CD14-positive monocyte (primary cell): ENCODE measurements at regions not wholly inside any gene's neighbourhood (a gene's known extent, or its start where the extent isn't known, plus 50 kb on each side); places are given as distances from the start of the nearest gene placed in this dataset.

Experiments
- DNase-seq, 3 donors: peaks; one replicate each; pipeline ENCODE4 v3.0.0-alpha.2; 2011 to 2022
- H2AFZ ChIP-seq: 2 replicates; pipeline ENCODE4 v1.6.0; 2012; ENCODE audit warnings: mild to moderate bottlenecking, low read depth, low read length, inconsistent platforms; ENCODE audit not compliant: insufficient read depth, poor library complexity, severe bottlenecking
- H3K27ac ChIP-seq, 2 donors: 1 replicate in 1 of 2; 2 replicates in 1 of 2; pipeline ENCODE4 v1.5.1; 2012 to 2013; ENCODE audit warnings: low read length in 2 of 2, control low read depth in 1 of 2, inconsistent platforms in 1 of 2, low read depth in 1 of 2, mild to moderate bottlenecking in 1 of 2
- H3K27me3 ChIP-seq, 2 donors: one replicate each; pipeline versions ENCODE4 v1.6.0 to v1.6.1; 2011 to 2013; ENCODE audit warnings: low read length in 2 of 2; ENCODE audit not compliant: control insufficient read depth in 2 of 2, insufficient read depth in 2 of 2
- H3K36me3 ChIP-seq, 2 donors: replicated peaks in 1 of 2; 1 replicate in 1 of 2; 2 replicates in 1 of 2; pipeline versions ENCODE4 v1.5.1 to v1.6.1; 2012 to 2013; ENCODE audit warnings: low read length in 2 of 2, control low read depth in 1 of 2, inconsistent platforms in 1 of 2, mild to moderate bottlenecking in 1 of 2; ENCODE audit not compliant: insufficient read depth in 2 of 2, control insufficient read depth in 1 of 2
- H3K4me1 ChIP-seq, 2 donors: 1 replicate in 1 of 2; 2 replicates in 1 of 2; pipeline versions ENCODE4 v1.5.1 to v1.6.1; 2012 to 2013; ENCODE audit warnings: low read length in 2 of 2, control low read depth in 1 of 2, inconsistent platforms in 1 of 2, mild to moderate bottlenecking in 1 of 2, moderate library complexity in 1 of 2; ENCODE audit not compliant: insufficient read depth in 2 of 2, control insufficient read depth in 1 of 2
- H3K4me2 ChIP-seq: replicated peaks from 2 replicates; pipeline ENCODE3; 2012; ENCODE audit warnings: low read length, moderate library complexity, mild to moderate bottlenecking; ENCODE audit not compliant: poor library complexity, severe bottlenecking; ENCODE audit errors: extremely low read depth
- H3K4me3 ChIP-seq, 3 experiments: fragments of 200-600 bp in 1 of 3; sonication (generic) in 1 of 3; replicated peaks in 1 of 3; 1 replicate in 2 of 3; 2 replicates in 1 of 3; pipeline ENCODE4 v1.5.1; 2011 to 2013; ENCODE audit warnings: low read length in 3 of 3, mild to moderate bottlenecking in 3 of 3, control low read depth in 2 of 3, low read depth in 2 of 3, inconsistent platforms in 1 of 3, moderate library complexity in 1 of 3
- H3K79me2 ChIP-seq: 2 replicates; pipeline ENCODE4 v1.6.0; 2012; ENCODE audit warnings: mild to moderate bottlenecking, control low read depth, inconsistent platforms, low read length, moderate library complexity; ENCODE audit not compliant: insufficient read depth
- H3K9ac ChIP-seq: 2 replicates; pipeline ENCODE4 v1.6.0; 2017; ENCODE audit warnings: low read length, mild to moderate bottlenecking; ENCODE audit not compliant: insufficient read depth, poor library complexity, severe bottlenecking
- H3K9me3 ChIP-seq, 2 donors: replicated peaks in 1 of 2; 1 replicate in 1 of 2; 2 replicates in 1 of 2; pipeline versions ENCODE4 v1.5.1 to v1.6.1; 2012 to 2013; ENCODE audit warnings: low read length in 2 of 2, control low read depth in 1 of 2; ENCODE audit not compliant: control insufficient read depth in 1 of 2, insufficient read depth in 1 of 2
- H4K20me1 ChIP-seq: 2 replicates; pipeline ENCODE4 v1.6.0; 2012; ENCODE audit warnings: mild to moderate bottlenecking, low read length, control low read depth, moderate library complexity; ENCODE audit not compliant: insufficient read depth
- H3K27ac Mint-ChIP-seq, 7 donors: one replicate each; pipeline ENCODE4 v1.8.0; 2020; ENCODE audit warnings: mild to moderate bottlenecking in 7 of 7, mixed read lengths in 7 of 7, moderate library complexity in 6 of 7, inconsistent platforms in 2 of 7
- H3K27me3 Mint-ChIP-seq, 3 donors: one replicate each; pipeline ENCODE4 v1.8.0; 2021 to 2022; ENCODE audit warnings: low read depth in 3 of 3, mild to moderate bottlenecking in 3 of 3, mixed read lengths in 3 of 3, moderate library complexity in 3 of 3, inconsistent platforms in 1 of 3
- H3K36me3 Mint-ChIP-seq, 2 donors: one replicate each; pipeline ENCODE4 v1.8.0; 2020; ENCODE audit warnings: mixed read lengths in 2 of 2, inconsistent platforms in 1 of 2, mild to moderate bottlenecking in 1 of 2
- H3K4me1 Mint-ChIP-seq: one replicate; pipeline ENCODE4 v1.8.0; 2020; ENCODE audit warnings: mild to moderate bottlenecking, mixed read lengths
- H3K4me3 Mint-ChIP-seq, 2 donors: one replicate each; pipeline ENCODE4 v1.8.0; 2020; ENCODE audit warnings: mild to moderate bottlenecking in 2 of 2, mixed read lengths in 2 of 2, moderate library complexity in 1 of 2
- H3K9me3 Mint-ChIP-seq, 7 donors: one replicate each; pipeline ENCODE4 v1.8.0; 2020 to 2022; ENCODE audit warnings: mixed read lengths in 7 of 7, mild to moderate bottlenecking in 6 of 7, moderate library complexity in 6 of 7, inconsistent platforms in 2 of 7
- CTCF ChIP-seq: fragments of 200-600 bp; IDR thresholded peaks from one replicate; pipeline ENCODE4 v1.8.0; 2022; ENCODE audit warnings: antibody characterized with exemption, mild to moderate bottlenecking
- WGBS: methylation state at CpG from one replicate; pipeline ENCODE4 v1.1.5; 2013; ENCODE audit warnings: missing lambda C conversion rate; ENCODE audit not compliant: insufficient coverage; 5-methylcytosine and 5-hydroxymethylcytosine counted together
- intact Hi-C, 2 donors: fragments of 100-400 bp; cut with micrococcal nuclease; formaldehyde crosslinking; loops; one replicate each; pipeline versions ENCODE4 v1.15.0 to v1.15.1; 2023

GRCh38 chr18:54069729-54070128 is 154.7 kb downstream of the MBD2 start:
- Histone ChIP-seq H3K27me3 (peaks cover 0 to 3% of the 10 kb centered on the region in 2 donors), H3K4me2 (no peak overlapping the region), H3K4me3 (no peak overlapping the region), H2AFZ (no peak overlapping the region), H3K9me3 (no peaks in the 10 kb centered on the region), H3K4me1 (no peaks in the 10 kb centered on the region), H3K36me3 (no peaks in the 10 kb centered on the region), H3K79me2 (no peaks in the 10 kb centered on the region), H3K27ac (no peak overlapping the region), H4K20me1 (no peaks in the 10 kb centered on the region), H3K9ac (no peak overlapping the region)
- TF ChIP-seq CTCF, result no peak
- intact Hi-C loops, result no loop called here
- H3K4me3 Mint-ChIP-seq, result no peak overlapping the region
- DNase-seq, result no peak
- H3K4me1 Mint-ChIP-seq, result no peaks in the 10 kb centered on the region
- H3K9me3 Mint-ChIP-seq, result peaks cover 0 to 2% (median 0%) of the 10 kb centered on the region in 7 donors
- no peaks in the 10 kb centered on the region for H3K36me3 Mint-ChIP-seq
- H3K27me3 Mint-ChIP-seq, result peaks cover 0 to 5% (median 2%) of the 10 kb centered on the region in 3 donors
- H3K27ac Mint-ChIP-seq, result no peak overlapping the region
- WGBS, result 33% methylated on average over 1 of the region's 1 CpG

GRCh38 chr18:54060343-54061005 is 164.0 kb downstream of the MBD2 start:
- Histone ChIP-seq H3K4me2 (no peak overlapping the region), H3K79me2 (no peaks in the 10 kb centered on the region), H3K9me3 (no peaks in the 10 kb centered on the region), H2AFZ (no peak overlapping the region), H3K9ac (no peak overlapping the region), H3K4me1 (no peaks in the 10 kb centered on the region), H3K27ac (no peak overlapping the region), H4K20me1 (no peaks in the 10 kb centered on the region), H3K27me3 (no peaks in the 10 kb centered on the region), H3K36me3 (no peaks in the 10 kb centered on the region), H3K4me3 (no peak overlapping the region)
- Mint-ChIP-seq H3K36me3 (no peaks in the 10 kb centered on the region), H3K27me3 (peaks cover under 1 to 2% (median 1%) of the 10 kb centered on the region in 3 donors), H3K27ac (no peak overlapping the region), H3K4me3 (no peak overlapping the region), H3K9me3 (peaks cover 2 to 9% (median 5%) of the 10 kb centered on the region in 7 donors), H3K4me1 (no peaks in the 10 kb centered on the region)
- intact Hi-C loops, result no loop called here
- WGBS, result 78% methylated on average over 1 of the region's 3 CpGs
- DNase-seq, result no peak
- TF ChIP-seq CTCF, result no peak
